GM23248 (cell line): ENCODE measurements at regions not wholly inside any gene's neighbourhood (a gene's known extent, or its start where the extent isn't known, plus 50 kb on each side); places are given as distances from the start of the nearest gene placed in this dataset.

Source experiments
- EZH2 ChIP-seq: fragments of 200-600 bp; sonication (generic); IDR thresholded peaks from 2 replicates; pipeline ENCODE4 v1.6.1; 2018; ENCODE audit warnings: antibody characterized with exemption, mild to moderate bottlenecking; ENCODE audit not compliant: insufficient read depth, poor library complexity, severe bottlenecking
- EZH2phosphoT487 ChIP-seq: fragments of 200-600 bp; sonication (generic); IDR thresholded peaks from 2 replicates; pipeline ENCODE4 v1.6.1; 2018; ENCODE audit warnings: antibody characterized with exemption, moderate library complexity, mild to moderate bottlenecking, low read depth; ENCODE audit not compliant: insufficient read depth

- no peak for TF ChIP-seq EZH2
- TF ChIP-seq EZH2phosphoT487 = no peak
Observed at GRCh38 chr5:96297290-96297689, 135.8 kb downstream of the PCSK1 start.
